Cerebellar cortex (tissue), 1 donor: ENCODE measurements at regions not wholly inside any gene's neighbourhood (a gene's known extent, or its start where the extent isn't known, plus 50 kb on each side); places are given as distances from the start of the nearest gene placed in this dataset.

Experiments
- DNase-seq: peaks from one replicate; pipeline ENCODE4 v3.0.0-alpha.2; 2015; ENCODE audit warnings: low spot score

- DNase-seq: peak; percentile 20
These were observed 57.9 kb upstream of the NCAM1 start for GRCh38 chr11:112903340-112903739.

- DNase-seq: no peak
These were observed 50.1 kb upstream of the NCAM1 start for GRCh38 chr11:112911124-112911523.
